HG02884 (cell line): ENCODE measurements at regions not wholly inside any gene's neighbourhood (a gene's known extent, or its start where the extent isn't known, plus 50 kb on each side); places are given as distances from the start of the nearest gene placed in this dataset.

ENCODE experiments used
- ATAC-seq: cut with Tn5 transposase; IDR thresholded peaks from one replicate; pipeline ENCODE4 v1.9.1; 2021; ENCODE audit warnings: mild to moderate bottlenecking, moderate library complexity; ENCODE audit not compliant: unreplicated experiment

DNA sequence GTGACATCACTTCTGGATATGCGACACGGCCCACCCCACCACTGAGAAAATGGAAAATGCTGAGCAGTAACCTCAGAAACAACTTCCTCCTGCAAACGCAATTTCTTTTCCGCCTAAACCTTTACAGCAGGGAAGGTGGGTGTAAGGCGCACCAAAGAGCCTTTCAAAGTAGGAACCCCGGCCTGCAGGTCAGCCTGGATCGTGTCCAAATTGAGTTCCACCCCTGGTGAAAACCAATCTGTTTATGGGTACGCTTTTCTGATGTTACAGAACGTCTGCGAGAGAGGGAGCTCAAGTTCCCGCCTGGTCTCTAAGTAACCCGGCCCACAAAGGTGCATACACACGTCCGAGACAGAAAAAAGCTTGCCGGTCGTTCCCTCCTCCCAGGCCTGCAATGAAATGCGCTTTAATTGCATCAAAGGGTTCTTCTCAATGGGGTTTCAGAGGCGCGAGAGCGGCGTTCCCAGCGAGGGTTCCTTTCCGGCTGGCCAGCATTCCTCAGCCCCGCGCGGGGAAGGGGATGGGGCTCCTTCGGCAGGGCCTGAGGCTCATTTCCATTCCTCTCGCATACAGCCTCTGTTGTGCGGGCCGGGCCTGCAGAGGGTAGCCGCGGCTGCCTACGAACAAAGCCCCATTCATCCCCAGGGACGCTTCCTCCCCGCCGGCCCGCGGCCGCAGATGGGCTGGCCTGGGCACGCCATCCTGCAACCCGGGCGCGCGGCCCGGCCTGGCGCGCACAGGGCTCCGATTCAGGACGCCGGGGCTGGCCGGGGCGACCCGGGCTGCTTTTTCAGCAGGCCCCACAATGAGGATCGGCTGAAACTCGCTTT lies 138.1 kb downstream of the TMCO5A start:
- ATAC-seq, result peak; percentile 44

DNA sequence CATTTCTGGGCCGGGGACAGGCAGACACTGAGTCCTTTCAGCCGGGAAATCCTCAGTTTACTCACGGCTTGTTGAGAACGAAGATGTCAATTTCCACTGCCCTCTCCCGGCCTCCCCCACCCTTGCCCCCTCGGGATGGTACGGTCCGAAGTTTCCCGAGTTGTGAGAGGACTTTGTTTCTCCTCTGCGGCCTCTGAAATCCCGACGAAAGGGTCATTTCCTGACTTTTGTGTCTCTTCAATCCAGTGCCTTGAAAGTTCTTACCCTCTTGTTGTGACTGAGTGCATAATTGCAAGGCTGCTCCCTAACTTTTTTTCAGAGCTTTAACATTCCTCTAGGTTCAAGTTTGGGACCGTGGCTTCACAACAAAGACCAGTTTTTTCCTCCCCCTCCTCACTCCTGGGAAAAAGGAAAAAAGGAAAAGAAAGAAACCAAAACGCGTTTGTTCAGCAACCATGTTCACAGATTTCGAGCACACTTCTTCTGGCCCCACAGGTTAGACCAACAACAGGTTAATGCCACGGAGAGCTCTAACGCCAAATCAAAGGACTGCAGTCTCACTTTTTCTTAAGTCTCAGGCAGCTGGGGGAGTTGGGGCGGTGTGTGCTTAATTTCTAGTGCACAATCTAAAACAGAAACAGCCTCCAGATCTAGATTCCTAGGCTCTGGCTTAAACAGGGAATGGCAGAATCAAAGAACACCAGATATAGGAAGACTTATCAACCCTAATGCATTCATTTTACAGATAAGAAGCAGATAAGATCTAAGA lies 138.9 kb downstream of the TMCO5A start:
- no peak for ATAC-seq

DNA sequence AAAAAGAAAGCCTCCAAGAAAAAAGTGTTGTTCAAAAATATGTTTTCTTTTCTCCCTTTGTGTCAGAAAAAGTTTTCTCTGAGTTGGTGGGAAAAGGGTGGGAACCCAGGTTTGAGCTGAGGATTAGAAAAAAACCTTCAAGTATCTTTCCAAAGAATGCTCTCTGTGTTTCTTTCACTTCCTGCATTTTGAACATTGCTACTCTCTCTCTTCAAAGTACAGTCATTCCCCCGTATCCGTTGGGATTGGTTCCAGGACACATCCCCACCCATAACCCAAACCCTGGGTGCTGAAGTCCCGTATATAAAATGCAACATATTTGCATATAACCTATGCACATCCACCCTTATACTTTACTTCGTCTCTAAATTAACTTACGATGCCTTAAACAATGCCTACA lies 139.6 kb downstream of the TMCO5A start:
- no peak for ATAC-seq

DNA sequence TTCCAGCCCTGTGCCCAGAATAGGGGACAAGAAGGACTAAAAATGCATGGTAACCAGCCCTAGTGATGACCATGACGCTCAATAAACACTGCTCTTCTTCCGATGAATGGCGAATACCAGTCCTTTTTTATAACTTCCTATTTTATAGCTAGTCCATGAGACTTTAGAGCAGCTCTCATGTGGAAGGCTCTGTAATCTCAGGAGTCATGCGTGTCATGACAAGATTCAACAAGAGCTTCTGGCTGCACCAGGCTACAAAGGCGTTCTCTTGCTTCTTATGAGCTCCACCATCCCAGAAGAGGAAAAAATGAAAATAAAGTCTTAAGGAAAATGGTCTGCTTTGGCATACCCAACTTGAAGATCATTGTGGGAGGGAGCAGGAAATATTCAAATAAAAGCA lies 141.0 kb downstream of the TMCO5A start:
- no peak for ATAC-seq

DNA sequence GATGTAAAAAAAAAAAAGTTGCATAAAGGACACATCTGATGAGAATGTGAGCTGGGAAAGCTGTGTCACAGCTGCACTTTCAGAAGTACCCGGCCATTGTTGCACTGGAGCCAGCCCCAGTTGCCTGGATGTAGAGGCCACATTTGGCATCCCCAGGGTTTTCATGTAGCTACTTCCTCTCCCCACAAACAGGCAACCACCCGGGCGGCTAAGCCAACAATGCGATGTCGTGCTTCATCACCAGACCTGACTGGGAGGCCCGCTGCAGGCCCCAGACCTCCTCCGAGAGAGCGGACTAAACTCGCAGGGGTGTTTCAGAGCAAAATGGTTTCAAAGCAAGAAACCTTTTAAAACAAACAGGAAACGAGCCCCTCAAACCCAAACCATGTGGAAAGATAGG lies 142.3 kb downstream of the TMCO5A start:
- ATAC-seq, result peak; percentile 34

DNA sequence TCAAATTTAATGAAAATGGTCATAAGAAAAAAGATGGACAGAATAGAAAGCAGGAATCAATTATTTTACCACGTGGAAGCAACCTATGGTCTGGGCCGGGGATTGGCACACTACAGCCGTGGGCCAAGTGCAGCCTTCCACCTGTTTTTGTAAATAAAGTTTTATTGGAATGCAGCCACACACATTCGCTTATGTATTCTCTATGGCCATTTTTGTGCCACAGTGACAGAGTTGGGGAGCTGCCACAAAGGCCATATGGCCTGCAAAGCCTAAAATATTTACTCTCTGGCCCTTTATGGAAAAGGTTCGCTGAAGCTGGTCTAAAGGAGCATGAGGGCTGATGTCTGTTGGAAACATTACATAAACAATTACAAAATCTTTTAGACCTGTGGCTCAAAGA lies 144.8 kb downstream of the TMCO5A start:
- no peak for ATAC-seq

DNA sequence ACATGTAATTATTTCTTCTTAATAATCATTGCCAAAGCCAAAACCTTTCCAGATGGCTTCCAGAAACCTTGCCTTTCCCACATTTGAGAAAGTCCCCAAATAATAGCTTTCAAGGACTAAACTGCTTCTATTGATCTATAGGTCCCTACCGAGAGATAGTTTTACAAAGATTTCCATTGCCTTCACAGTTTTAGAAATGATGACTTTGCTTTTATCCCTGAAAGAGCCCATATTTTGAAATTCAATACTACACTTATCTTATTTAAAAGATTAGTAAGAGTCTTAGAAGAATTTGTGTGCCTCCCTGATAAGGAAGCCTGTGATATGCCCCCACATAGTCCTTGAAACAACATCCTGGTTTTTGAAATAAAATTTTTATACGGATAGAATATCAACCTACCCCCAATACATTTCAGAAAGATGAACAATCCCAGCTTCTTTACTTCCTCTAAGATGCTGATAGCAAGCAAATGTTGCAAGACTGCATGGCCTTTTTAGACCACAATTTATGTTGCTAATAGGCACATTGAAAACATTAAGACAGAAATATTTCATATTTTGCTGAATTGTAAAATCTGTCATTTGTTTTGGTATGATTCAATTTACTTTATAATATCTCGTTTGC lies 146.3 kb downstream of the TMCO5A start:
- ATAC-seq, result no peak

DNA sequence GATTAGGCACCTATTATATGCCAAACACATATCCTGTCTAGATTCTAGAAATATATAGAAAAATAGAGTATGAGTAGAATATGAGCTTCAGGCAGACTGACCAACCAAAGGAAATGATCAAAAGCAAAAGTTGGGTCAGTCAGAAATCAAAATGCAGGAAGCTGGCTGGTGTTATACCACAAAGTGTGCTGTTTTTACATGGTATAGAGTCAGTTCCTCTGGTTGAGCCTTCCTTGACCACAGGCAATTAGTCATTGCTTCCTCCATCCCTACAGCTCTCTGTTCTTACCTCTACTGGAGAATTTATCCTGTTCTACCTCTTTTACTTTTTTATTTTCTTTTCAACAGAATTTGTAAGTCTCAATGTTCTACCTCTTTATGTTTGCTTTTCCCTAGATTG lies 149.8 kb downstream of the TMCO5A start:
- ATAC-seq, result peak; percentile 65

DNA sequence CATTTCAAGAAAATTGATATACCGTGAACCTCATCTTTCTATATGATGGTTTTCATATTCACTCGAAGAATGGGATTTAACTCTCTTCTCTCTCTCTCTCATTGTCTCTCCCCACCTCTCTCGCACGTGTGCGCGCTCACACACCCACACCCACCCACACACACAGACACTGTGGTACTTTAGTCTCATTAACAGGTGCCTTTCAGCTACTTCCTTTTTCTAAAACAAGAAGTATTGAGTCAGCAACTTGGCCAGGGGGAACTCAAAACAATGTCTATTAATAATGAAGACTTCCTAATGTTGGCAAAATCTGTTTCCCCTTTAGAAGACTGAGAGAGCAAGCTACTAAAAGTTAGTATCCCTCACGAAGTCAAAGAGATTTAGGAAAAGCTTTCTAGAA lies 150.7 kb downstream of the TMCO5A start:
- peak; percentile 80 for ATAC-seq

DNA sequence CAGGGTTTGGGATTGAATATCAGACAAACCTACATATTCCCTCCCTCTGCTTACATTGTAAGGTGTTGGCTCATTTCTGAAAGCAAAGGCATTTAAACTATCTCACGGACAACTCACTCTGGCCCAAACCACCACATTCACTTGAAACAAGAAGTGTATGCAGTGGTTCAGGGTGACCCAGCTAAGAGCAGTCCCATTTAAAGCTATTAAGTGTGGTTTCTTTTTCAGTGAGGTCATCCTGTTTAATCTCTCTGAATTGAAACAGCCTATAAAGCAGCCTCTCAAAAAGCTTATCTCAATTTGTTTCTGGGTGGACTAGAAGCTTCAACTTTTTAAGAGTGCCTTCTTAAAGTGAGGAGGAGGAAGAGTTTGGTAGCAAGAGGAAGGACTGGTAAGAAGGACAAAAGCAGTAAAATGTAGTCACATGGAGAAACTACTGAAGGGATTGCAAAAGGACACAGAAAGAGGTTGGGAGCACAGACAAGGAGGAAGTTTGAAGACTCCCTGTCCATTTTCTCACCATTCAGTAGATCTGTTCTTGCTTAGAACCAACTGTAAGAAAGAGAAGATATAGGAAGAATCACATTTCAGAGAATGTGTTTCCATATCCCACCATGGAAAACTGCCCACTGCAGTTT lies 151.6 kb downstream of the TMCO5A start:
- peak; percentile 29 for ATAC-seq

DNA sequence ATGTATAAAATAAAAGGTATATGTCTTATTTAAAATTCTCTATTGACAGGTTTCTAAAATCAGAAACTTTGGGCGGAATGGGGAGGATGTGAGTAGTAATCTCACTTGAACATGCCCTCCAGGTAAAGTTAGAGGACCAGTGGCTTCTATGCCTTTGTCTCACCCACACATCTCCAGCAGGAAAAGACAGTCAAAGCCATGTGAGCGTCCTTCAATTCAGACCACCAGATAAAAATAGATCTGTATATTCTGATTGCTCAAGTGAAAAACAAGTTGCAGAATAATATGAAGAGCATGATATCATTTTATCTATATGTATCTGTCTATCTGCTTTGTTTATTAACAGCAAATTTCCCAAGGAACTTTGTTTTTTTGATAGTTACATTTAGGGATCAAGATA lies 152.2 kb downstream of the TMCO5A start:
- ATAC-seq, result no peak

DNA sequence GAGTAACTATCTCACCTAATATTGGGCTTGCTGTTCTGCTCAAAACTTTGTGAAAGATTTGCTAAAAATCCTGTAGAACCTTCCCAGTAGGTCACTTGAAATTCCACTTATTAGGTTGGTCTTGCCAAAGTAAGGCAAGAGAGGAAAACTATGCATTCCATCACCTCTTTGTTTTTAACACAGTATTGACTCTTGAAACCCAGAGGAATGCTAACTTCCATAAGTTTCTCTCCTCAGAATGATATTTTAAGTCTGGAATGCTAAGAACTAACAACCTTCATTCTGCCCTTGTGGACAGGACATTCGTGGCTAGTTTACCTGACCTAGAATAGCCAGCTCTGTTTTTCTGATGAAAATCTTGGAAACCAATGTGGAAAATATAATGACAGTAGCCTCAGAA lies 154.5 kb downstream of the TMCO5A start:
- ATAC-seq, result no peak

DNA sequence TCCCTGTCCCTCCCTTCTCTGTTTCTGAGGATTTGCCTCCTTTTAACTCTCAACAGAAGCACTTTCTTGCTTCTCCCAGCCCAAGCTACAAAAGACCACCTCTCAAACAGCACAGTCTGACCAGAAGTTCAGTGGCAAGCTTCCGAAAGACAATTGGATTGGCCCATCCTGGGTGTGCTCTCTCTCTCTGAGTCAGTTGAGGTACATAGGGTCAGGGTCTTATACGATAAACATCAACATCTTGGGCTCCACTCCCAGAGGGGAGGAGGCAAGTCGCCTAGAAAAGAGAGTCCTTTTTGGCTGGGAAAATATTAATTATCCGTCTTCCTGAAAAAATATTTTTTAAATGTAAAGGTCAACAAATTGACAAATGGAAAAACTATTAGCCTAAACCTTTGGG lies 155.8 kb downstream of the TMCO5A start:
- ATAC-seq, result no peak

DNA sequence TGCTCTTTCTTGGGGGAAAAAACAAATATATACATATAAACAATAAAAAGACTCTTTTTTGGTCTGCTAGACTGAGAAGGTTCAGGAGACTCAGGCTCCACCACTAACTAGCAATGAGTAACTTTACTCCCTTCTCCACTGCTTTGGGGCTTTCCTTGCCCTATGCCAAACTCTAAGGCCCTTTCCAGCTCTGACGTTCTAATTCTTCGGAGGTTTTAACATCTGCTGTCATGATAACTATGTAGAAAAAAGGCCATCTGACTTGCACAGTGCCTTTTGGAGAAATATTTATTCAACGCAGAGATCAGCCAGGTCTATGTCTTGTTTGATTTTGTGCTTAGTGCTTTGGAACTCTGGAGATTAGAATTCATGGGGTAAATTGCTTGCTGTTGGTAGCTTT lies 156.2 kb downstream of the TMCO5A start:
- no peak for ATAC-seq

DNA sequence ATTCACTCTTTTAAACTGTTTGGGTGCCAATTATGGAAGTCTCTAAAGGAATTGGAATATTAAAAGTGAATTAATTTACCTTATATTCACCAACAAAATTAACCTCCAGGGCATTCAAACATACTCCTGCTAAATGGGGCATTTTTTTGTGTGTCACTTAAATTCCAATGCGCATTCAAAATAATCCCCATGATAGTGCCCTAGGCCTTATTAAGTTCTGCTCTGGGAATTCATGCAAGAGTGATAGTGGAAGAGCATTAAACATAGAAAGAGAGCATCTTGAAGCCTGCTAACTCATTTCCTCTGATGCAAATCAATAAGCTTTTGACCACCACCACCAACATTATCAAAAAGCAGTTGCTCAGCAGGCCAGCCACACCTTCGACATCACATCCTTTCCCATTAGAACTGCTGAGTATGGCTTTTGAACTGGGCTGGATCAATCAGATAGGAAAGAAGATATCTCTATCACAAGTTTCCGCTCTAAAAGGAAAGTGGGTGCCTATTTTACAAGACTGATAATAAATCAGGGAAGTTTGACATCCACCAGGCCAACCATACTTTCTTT lies 156.7 kb downstream of the TMCO5A start:
- no peak for ATAC-seq

DNA sequence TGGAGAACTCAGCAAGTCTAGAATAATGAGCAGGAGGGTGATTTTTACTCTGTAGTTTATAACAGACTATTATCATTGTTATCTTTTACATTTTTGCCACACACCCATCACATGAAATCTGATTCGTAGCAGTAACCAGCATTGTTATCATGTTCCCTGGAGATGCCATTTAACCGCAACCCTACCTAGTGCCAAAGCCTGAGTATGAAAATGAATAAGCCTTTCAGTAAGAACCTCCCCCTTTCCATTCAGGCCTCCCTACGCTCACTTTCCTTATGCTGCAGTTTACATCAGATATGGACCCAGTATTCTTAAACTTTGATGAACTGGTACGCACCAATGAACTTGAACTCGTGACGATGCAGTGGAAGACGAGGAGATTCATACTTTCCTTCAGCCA lies 158.7 kb upstream of the SPRED1 start:
- no peak for ATAC-seq

DNA sequence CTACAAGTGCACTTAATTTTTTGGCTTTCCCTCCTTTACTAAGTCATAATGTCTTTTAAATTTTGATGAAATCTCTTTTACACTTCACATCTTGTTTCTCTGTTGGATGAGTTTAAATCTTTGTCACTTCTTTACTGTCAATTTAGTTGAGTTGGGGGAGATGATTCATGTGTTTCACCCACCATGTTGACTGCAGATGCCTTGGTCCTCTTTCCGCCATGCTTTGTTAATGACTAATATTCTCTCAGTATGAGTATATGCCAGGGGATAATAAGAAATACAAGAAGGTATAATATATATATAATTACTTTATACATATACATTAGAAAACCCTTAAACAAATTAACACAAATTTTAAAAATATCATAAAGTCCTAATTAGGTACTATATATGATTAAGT lies 149.7 kb upstream of the SPRED1 start:
- no peak for ATAC-seq

DNA sequence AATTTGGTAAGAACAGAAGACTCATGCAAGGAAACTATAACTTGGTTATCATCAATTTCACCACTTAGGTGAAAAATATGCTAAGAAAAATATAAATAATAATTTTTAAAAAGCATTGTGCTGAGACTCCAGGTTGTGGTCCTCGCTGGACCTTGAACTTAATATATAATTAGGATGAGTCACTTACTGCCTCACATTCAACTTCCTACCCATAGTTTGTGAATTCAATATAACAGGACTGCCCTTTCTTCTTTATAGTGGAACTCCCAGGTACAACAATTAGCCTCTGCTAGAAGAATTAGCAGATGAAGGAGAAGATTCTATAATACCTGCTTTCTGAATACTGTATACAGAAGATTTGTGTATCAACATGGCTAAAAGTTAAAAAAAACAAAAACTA lies 149.1 kb upstream of the SPRED1 start:
- no peak for ATAC-seq

DNA sequence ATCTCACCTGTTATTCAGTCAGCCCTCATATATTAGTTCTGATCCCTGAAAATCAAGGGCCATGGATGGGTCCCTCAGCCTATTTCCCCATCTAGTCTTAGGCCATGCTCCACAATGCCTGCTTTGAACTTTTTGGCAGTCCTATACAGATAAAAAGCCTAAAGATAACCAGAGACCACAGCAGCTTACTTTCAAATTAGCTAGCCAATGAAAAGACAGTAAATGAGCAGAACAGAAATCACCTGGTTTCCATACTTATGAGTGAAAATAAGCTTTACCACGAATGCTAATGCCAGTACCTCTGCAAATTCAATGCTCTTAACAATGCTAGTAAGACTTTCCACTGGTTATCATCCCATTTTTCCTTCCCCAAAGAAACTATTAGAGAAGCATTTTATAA lies 141.6 kb upstream of the SPRED1 start:
- ATAC-seq, result no peak

DNA sequence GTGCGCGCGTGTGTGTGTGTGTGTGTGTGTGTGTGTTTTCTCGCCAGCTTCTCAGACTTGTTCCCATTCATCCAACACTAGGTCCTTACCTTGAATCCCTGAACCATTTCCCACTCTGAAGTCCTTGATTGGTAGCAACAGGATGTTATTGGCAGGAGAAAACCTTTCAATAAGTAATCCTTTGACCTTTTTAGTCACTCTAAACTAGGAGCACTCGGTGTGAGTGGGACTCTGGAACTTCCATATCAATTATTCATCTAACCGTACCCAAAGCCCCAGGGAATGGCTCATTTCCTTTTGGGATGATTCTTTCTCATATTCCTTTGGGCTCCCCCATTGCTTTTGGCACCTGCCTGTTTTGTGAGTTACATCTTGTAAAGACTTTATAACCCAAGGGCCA lies 140.2 kb upstream of the SPRED1 start:
- no peak for ATAC-seq

DNA sequence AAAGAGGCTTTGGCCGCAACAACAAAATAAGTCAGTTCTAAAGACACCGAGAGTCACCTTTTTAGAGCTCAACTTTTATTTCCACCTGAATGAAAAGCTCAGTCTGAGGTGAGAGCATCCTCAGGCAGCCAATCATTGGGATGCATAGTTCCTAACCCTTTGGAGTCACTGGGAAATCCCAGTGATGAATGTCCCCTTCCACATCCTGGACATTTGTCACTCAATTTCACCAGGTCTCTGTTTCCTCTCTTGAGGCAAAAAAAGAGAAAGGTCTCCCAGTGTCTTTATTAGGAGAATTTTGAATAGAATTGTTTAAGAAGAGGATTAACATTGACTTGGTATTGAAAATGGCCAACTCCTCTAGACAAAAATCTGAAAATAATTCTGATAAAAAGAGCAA lies 137.5 kb upstream of the SPRED1 start:
- ATAC-seq, result no peak
